Activated CD8-positive, alpha-beta memory T cell treated with anti-CD3 and anti-CD28 coated beads for 48 hours (primary cell): ENCODE measurements at regions not wholly inside any gene's neighbourhood (a gene's known extent, or its start where the extent isn't known, plus 50 kb on each side); places are given as distances from the start of the nearest gene placed in this dataset.
"Not testable (repeated sequence)": the region's sequence is repeated elsewhere in the genome, so short reads cannot be mapped to it uniquely, and the experiment has no call there.

Experiments
- DNase-seq, 3 experiments: peaks; one replicate each; pipeline ENCODE4 v3.0.0-alpha.2; 2020; ENCODE audit warnings: low read depth in 2 of 3, low spot score in 2 of 3

- DNase-seq, result not testable (repeated sequence)
These were observed 1062.6 kb downstream of the TDRD15 start for GRCh38 chr2:22186261-22186828.

- no peak for DNase-seq
These were observed 1066.2 kb downstream of the TDRD15 start for GRCh38 chr2:22189893-22190480.

- no peak for DNase-seq
These were observed 1070.5 kb downstream of the TDRD15 start for GRCh38 chr2:22194218-22194617.

- DNase-seq, result no peak
These were observed 1073.0 kb downstream of the TDRD15 start for GRCh38 chr2:22196806-22197205.

- no peak for DNase-seq
These were observed 1074.9 kb downstream of the TDRD15 start for GRCh38 chr2:22198381-22199283.

GRCh38 chr2:22199994-22200393 lies 1076.2 kb downstream of the TDRD15 start:
- DNase-seq, result no peak

GRCh38 chr2:22209545-22209944 lies 1085.8 kb downstream of the TDRD15 start:
- DNase-seq, result no peak

- no peak for DNase-seq
These were observed 1089.5 kb downstream of the TDRD15 start for GRCh38 chr2:22213237-22213636.

GRCh38 chr2:22215517-22215916 lies 1091.7 kb downstream of the TDRD15 start:
- no peak for DNase-seq

GRCh38 chr2:22217881-22218280 lies 1094.1 kb downstream of the TDRD15 start:
- DNase-seq, result no peak

- DNase-seq, result no peak
These were observed 1097.2 kb downstream of the TDRD15 start for GRCh38 chr2:22221006-22221405.

- no peak for DNase-seq
These were observed 1115.2 kb downstream of the TDRD15 start for GRCh38 chr2:22238967-22239366.

GRCh38 chr2:22247466-22247865 lies 1123.7 kb downstream of the TDRD15 start:
- no peak for DNase-seq

- no peak for DNase-seq
These were observed 1125.1 kb downstream of the TDRD15 start for GRCh38 chr2:22248851-22249250.

GRCh38 chr2:22253171-22253570 lies 1129.4 kb downstream of the TDRD15 start:
- DNase-seq, result no peak

- DNase-seq, result no peak
These were observed 1123.8 kb upstream of the KLHL29 start for GRCh38 chr2:22261165-22261564.

- no peak for DNase-seq
These were observed 1114.6 kb upstream of the KLHL29 start for GRCh38 chr2:22270341-22270740.

- DNase-seq, result no peak
These were observed 1111.1 kb upstream of the KLHL29 start for GRCh38 chr2:22273853-22274252.

GRCh38 chr2:22274661-22275060 lies 1110.3 kb upstream of the KLHL29 start:
- DNase-seq, result no peak

GRCh38 chr2:22276696-22277095 lies 1108.3 kb upstream of the KLHL29 start:
- DNase-seq, result no peak

GRCh38 chr2:22279541-22279940 lies 1105.4 kb upstream of the KLHL29 start:
- no peak for DNase-seq

GRCh38 chr2:22281033-22281432 lies 1103.9 kb upstream of the KLHL29 start:
- DNase-seq, result no peak
